Hypothalamus (tissue), 51 donors: ENCODE measurements at regions not wholly inside any gene's neighbourhood (a gene's known extent, or its start where the extent isn't known, plus 50 kb on each side); places are given as distances from the start of the nearest gene placed in this dataset.

Experiments
- DNase-seq, 51 donors: peaks; one replicate each; lab custom pipeline; 2025; lab: John Stamatoyannopoulos, UW

GRCh38 chr9:38232895-38233294, 159.6 kb upstream of the ALDH1B1 start:
- DNase-seq = no peak

GRCh38 chr9:38229504-38230155, 160.6 kb upstream of the SHB start:
- DNase-seq = no peak

- DNase-seq = no peak
Observed at GRCh38 chr9:38229104-38229500, 160.1 kb upstream of the SHB start.

DNA sequence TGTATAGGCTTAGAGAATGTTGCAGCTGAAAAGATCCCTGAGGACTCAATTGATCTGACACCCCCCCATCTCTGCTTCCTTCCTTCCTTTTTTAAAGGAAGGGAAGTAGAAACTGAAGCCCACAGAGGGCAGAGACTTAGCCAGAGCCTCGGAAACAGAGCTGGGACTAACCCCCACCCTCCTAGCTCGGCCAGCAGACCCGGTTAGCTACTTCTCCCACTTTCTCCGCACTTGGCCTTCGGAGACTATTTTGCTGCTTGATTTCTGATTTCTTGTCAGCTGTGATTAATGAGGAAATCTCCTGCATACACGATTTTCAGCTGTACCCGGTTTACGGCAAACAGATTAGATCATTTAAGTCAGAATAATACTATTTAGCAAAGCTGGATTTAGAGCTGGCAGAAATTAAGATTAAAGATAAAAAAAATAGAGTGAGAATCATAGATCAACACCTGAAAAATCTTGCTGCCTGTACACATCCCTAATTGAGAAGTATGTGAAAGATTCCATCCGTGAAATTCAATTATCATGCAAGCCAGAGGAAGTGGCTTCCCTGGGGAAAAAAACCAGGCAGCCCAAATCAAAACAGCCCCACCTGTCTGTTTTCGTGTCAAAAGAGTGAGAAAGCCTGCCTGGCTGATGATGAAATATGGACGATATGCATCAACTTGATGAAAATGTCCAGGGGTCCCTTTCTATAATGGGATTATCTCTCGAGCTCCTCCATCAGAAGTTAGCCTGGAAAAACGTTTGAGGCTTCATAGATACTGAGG, 159.5 kb upstream of the SHB start:
- no peak for DNase-seq

GRCh38 chr9:38227656-38228055, 158.6 kb upstream of the SHB start:
- peak in 3 of 51 donors; percentile 4 to 10 (median 6) for DNase-seq

GRCh38 chr9:38227061-38227540, 158.1 kb upstream of the SHB start:
- peak in 16 of 51 donors; percentile 3 to 73 (median 13) for DNase-seq

- DNase-seq = no peak
Observed at GRCh38 chr9:38226491-38226951, 157.5 kb upstream of the SHB start.

GRCh38 chr9:38224941-38225340, 155.9 kb upstream of the SHB start:
- no peak for DNase-seq

- no peak for DNase-seq
Observed at GRCh38 chr9:38216572-38216971, 147.5 kb upstream of the SHB start.

DNA sequence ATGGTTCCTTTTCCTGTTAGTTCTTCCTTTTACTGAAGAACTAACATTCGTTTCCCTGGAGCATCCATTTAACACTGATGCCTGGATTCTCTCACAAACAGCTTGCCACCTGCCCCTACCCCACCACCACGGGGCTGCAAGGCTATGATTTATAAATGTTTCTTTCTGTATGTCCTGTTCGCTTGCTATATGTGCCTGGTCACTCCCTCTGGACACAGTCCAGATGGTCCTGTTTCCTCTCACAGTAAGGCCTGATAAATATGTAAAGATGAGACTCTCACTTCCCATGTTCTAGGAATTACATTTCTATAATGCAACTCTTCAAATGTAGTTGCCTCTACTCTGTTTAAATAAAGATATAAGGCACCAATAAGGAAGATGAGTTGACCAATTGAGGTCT, 146.4 kb upstream of the SHB start:
- no peak for DNase-seq

- no peak for DNase-seq
Observed at GRCh38 chr9:38214432-38214831, 145.4 kb upstream of the SHB start.

DNA sequence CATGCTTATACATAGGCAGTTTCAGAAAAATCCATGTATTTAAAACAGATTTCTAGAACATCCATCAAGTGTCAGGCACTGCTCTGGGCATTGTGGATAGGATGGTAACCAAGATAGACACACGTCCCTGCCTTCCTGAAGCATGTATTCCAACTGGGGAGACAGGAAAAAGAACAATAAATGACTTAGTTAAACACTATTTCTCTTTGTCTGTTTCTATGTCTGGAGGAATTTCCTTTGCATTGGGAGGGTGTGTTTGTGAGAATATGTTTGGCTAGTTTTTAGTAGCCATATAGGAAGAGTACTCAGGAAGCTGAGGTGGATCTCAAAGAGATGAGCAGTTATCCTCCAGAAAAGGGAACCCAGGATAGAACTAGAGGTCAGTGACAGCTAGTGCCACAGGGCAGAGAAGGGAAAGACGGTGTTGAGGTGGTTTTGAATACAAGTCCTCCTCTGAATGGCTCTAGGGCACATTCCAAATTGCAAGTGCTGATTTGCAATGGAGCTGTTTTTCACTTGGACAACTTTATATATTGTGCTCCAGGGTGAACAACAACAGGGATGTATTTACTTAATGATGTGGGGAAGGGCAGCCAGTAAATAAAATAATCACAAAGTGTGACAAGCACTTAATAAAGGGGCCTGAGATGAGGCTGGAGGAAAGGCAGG, 144.7 kb upstream of the SHB start:
- no peak for DNase-seq

- DNase-seq = no peak
Observed at GRCh38 chr9:38212016-38212415, 143.0 kb upstream of the SHB start.

- DNase-seq = no peak
Observed at GRCh38 chr9:38211002-38211401, 142.0 kb upstream of the SHB start.

- DNase-seq = no peak
Observed at GRCh38 chr9:38208206-38208901, 139.3 kb upstream of the SHB start.

DNA sequence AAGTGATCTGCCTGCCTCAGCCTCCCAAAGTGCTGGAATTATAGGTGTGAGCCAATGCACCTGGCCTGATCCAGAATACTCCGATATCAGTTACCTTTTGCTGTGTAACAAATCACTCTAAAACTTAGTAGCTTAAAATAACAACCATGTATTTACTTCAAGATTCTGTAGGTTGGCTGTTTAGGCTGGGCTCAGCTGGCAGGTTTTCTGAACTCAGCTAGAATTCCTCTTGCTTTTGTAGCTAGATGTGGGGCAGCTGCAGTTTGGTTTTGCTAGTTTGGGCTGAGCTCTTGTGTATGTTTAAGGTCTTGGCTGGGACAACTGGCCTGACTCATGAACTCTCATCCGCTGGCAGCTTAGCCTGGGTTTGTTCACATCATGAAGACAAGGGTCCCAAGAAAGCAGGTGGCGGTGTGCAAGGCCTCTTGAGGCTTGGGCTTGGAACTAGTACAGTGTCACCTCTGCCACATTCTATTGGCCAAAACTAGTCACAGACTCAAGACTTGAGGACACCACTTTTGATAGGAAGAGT, 138.3 kb upstream of the SHB start:
- no peak for DNase-seq

DNA sequence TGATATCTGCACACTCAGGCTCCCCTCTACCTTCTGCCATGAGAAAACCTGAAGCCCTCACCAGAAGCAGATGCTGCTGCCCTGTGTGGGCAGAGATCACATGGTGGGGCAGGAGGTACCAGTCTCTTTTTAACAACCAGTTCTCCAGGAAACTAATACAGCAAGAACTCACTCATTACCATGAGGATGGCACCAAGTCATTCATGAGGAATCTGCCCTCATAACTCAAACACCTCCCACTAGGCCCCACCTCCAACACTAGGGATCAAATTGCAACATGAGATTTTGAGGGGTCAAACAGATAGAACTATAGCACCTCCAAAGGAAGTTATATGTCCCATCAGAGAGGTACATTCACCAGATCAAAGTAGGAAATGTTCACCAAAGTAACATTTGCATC, 136.3 kb upstream of the SHB start:
- no peak for DNase-seq

GRCh38 chr9:38202336-38202938, 133.4 kb upstream of the SHB start:
- no peak for DNase-seq

GRCh38 chr9:38201844-38202243, 132.8 kb upstream of the SHB start:
- DNase-seq = no peak

DNA sequence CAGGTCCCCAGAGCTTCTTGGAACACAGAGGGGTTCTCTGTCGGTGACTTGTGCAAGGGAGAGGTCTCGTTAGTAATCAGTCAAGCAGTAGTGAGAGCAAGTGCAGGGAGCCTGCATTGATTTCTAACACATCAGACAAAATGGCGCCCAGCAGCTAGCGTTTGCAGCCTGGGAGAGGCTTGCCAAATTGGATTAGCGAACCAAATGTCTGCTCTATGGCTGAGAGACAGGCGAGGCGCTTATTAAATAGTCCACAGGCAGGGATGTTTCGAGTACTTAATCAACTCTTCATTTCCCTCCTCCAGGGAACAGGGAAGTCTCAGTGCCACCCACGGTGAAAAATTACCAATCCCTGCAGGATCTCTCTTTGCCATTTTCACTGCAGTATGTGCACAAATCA, 131.4 kb upstream of the SHB start:
- DNase-seq = peak in 9 of 51 donors; percentile 3 to 69 (median 12)
